ENCODE measurements at regions not wholly inside any gene's neighbourhood (a gene's known extent, or its start where the extent isn't known, plus 50 kb on each side); places are given as distances from the start of the nearest gene placed in this dataset.

- no peak for TF ChIP-seq FOS (IDR thresholded peaks at IDR 0.05; ENCODE audit: borderline replicate concordance, insufficient read depth, low read length)
- TF ChIP-seq CTCF (IDR thresholded peaks at IDR 0.05; ENCODE audit: extremely low read depth in 1 of 2, insufficient read depth in 1 of 2, low read depth in 1 of 2, low read length in 2 of 2): no peak
- TF ChIP-seq JUN (IDR thresholded peaks at IDR 0.05; ENCODE audit: borderline replicate concordance, insufficient read depth, insufficient read length, low read depth): no peak
- TF ChIP-seq POLR2AphosphoS5 (IDR thresholded peaks at IDR 0.05; ENCODE audit: insufficient read depth, low read depth, low read length): no peak
These were observed 542.8 kb downstream of the RFC3 start for GRCh38 chr13:34360702-34361101.
